D341Med (cell line): ENCODE measurements at regions not wholly inside any gene's neighbourhood (a gene's known extent, or its start where the extent isn't known, plus 50 kb on each side); places are given as distances from the start of the nearest gene placed in this dataset.

ENCODE experiments used
- DNase-seq: peaks from one replicate; pipeline ENCODE4 v3.0.0; 2012; ENCODE audit warnings: low spot score

GRCh38 chr2:105570757-105571156 lies 171.9 kb upstream of the FHL2 start:
- no peak for DNase-seq

- no peak for DNase-seq
Measured at GRCh38 chr2:105570326-105570725, 171.5 kb upstream of the FHL2 start.

GRCh38 chr2:105569606-105570005 lies 170.8 kb upstream of the FHL2 start:
- DNase-seq, result no peak

GRCh38 chr2:105567996-105568494 lies 169.2 kb upstream of the FHL2 start:
- DNase-seq, result no peak

- DNase-seq, result no peak
Measured at GRCh38 chr2:105563000-105563719, 164.3 kb upstream of the FHL2 start.

- DNase-seq, result no peak
Measured at GRCh38 chr2:105561401-105561800, 162.6 kb upstream of the FHL2 start.

GRCh38 chr2:105560157-105560556 lies 161.3 kb upstream of the FHL2 start:
- DNase-seq, result no peak

- DNase-seq, result no peak
Measured at GRCh38 chr2:105557021-105557920, 158.4 kb upstream of the FHL2 start.

- DNase-seq, result no peak
Measured at GRCh38 chr2:105556366-105556765, 157.5 kb upstream of the FHL2 start.

- no peak for DNase-seq
Measured at GRCh38 chr2:105554235-105554634, 155.4 kb upstream of the FHL2 start.

- no peak for DNase-seq
Measured at GRCh38 chr2:105553538-105554196, 154.8 kb upstream of the FHL2 start.

- no peak for DNase-seq
Measured at GRCh38 chr2:105546628-105546974, 147.8 kb upstream of the FHL2 start.

GRCh38 chr2:105545730-105546627 lies 147.1 kb upstream of the FHL2 start:
- peak; percentile 77 for DNase-seq

GRCh38 chr2:105544591-105545377 lies 145.9 kb upstream of the FHL2 start:
- DNase-seq, result no peak

- DNase-seq, result no peak
Measured at GRCh38 chr2:105541189-105542050, 142.6 kb upstream of the FHL2 start.

- no peak for DNase-seq
Measured at GRCh38 chr2:105540642-105541041, 141.8 kb upstream of the FHL2 start.

GRCh38 chr2:105539331-105539730 lies 140.5 kb upstream of the FHL2 start:
- no peak for DNase-seq

GRCh38 chr2:105538840-105539239 lies 140.0 kb upstream of the FHL2 start:
- no peak for DNase-seq

GRCh38 chr2:105537920-105538319 lies 139.1 kb upstream of the FHL2 start:
- no peak for DNase-seq

GRCh38 chr2:105537466-105537865 lies 138.6 kb upstream of the FHL2 start:
- DNase-seq, result no peak
